Lung (tissue), 11 donors: ENCODE measurements at regions not wholly inside any gene's neighbourhood (a gene's known extent, or its start where the extent isn't known, plus 50 kb on each side); places are given as distances from the start of the nearest gene placed in this dataset.
A peak's percentile ranks its signal among the peaks of the same experiment; 100 is the strongest.

Experiments
- ATAC-seq: fragments of 200-7000 bp; cut with Tn5 transposase; one replicate; pipeline ENCODE4 v1.9.1; 2020; ENCODE audit warnings: moderate number of reproducible peaks; ENCODE audit not compliant: insufficient read depth, low FRiP score
- DNase-seq, 3 donors: peaks; one replicate each; pipeline ENCODE4 v3.0.0-alpha.2; 2013 to 2017
- H3K27ac ChIP-seq, 2 donors: one replicate each; pipeline ENCODE4 v1.5.1; 2013; ENCODE audit warnings: mild to moderate bottlenecking in 2 of 2, moderate library complexity in 2 of 2, control low read depth in 1 of 2, inconsistent platforms in 1 of 2, low read depth in 1 of 2, low read length in 1 of 2
- H3K27me3 ChIP-seq, 3 donors: one replicate each; pipeline ENCODE4 v1.5.1; 2013; ENCODE audit warnings: low read length in 2 of 3; ENCODE audit not compliant: control insufficient read depth in 3 of 3, insufficient read depth in 3 of 3
- H3K36me3 ChIP-seq, 4 donors: one replicate each; pipeline ENCODE4 v1.5.1; 2013; ENCODE audit warnings: low read length in 4 of 4, mild to moderate bottlenecking in 1 of 4, moderate library complexity in 1 of 4; ENCODE audit not compliant: control insufficient read depth in 4 of 4, insufficient read depth in 4 of 4
- H3K4me1 ChIP-seq, 5 donors: one replicate each; pipeline ENCODE4 v1.5.1; 2013; ENCODE audit warnings: low read length in 5 of 5, mild to moderate bottlenecking in 2 of 5, moderate library complexity in 1 of 5; ENCODE audit not compliant: control insufficient read depth in 5 of 5, insufficient read depth in 5 of 5
- H3K4me3 ChIP-seq: one replicate; pipeline ENCODE4 v1.5.1; 2013; ENCODE audit warnings: mild to moderate bottlenecking, control low read depth, moderate library complexity
- H3K9ac ChIP-seq, 2 donors: one replicate each; pipeline ENCODE4 v1.5.1; 2013; ENCODE audit warnings: low read length in 2 of 2, control low read depth in 1 of 2; ENCODE audit not compliant: insufficient read depth in 1 of 2
- H3K9me3 ChIP-seq, 4 donors: one replicate each; pipeline ENCODE4 v1.5.1; 2013; ENCODE audit warnings: low read length in 3 of 4, mild to moderate bottlenecking in 1 of 4, moderate library complexity in 1 of 4; ENCODE audit not compliant: control insufficient read depth in 4 of 4, insufficient read depth in 3 of 4
- WGBS, 2 donors: extraction: QIAGEN DNeasy Blood & Tissue Kit; methylation state at CpG; one replicate each; pipeline ENCODE4 v1.1.7; 2013; 5-methylcytosine and 5-hydroxymethylcytosine counted together
- TF ChIP-seq, protein P1 (sequence below): IDR thresholded peaks from 2 replicates; pipeline ENCODE4 v1.5.1; 2012; ENCODE audit warnings: mild to moderate bottlenecking; ENCODE audit errors: control extremely low read depth, extremely low read depth
- donor health status: control.
- donor health status: control.
- donor health status: Bipolar disorder and iron deficiency.
- donor health status: healthy.
- donor health status: DM: yes; HTN: yes; CAD: no.

DNA sequence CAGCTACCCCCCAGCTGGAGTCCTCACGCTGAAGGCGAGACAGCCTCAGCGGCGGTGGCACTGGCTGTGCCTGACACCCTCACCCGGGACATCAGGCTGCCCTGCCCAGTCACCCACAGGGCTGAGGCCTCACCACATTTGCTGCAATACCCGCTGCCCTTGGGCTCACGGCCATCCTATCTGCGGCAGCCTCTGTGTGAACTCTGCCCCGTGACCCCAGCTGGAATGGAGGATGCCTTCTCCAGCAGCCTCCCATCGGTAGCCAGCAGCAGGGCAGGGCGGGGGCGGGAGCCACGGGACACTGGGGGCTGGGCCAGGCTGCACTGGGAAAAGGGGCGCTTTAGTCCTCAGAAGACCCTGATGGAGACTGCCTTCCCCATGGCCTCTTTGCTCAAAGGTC, 112.4 kb upstream of the ZBTB40 start:
- Histone ChIP-seq H3K36me3 (no peaks in the 10 kb centered on the region), H3K9ac (no peak overlapping the region), H3K4me1 (peaks cover 0 to 26% (median 3%) of the 10 kb centered on the region in 5 donors), H3K27me3 (peaks cover 0 to 55% (median 50%) of the 10 kb centered on the region in 3 donors), H3K4me3 (no peak overlapping the region), H3K27ac (no peak overlapping the region), H3K9me3 (no peaks in the 10 kb centered on the region)
- TF ChIP-seq, protein P1, sequence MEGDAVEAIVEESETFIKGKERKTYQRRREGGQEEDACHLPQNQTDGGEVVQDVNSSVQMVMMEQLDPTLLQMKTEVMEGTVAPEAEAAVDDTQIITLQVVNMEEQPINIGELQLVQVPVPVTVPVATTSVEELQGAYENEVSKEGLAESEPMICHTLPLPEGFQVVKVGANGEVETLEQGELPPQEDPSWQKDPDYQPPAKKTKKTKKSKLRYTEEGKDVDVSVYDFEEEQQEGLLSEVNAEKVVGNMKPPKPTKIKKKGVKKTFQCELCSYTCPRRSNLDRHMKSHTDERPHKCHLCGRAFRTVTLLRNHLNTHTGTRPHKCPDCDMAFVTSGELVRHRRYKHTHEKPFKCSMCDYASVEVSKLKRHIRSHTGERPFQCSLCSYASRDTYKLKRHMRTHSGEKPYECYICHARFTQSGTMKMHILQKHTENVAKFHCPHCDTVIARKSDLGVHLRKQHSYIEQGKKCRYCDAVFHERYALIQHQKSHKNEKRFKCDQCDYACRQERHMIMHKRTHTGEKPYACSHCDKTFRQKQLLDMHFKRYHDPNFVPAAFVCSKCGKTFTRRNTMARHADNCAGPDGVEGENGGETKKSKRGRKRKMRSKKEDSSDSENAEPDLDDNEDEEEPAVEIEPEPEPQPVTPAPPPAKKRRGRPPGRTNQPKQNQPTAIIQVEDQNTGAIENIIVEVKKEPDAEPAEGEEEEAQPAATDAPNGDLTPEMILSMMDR: no peak
- DNase-seq: peak in 2 of 3 donors; percentile 44 to 55
- no peak for ATAC-seq
- WGBS, 2 donors: 55 to 67% methylated on average over 14 of the region's 14 CpGs

DNA sequence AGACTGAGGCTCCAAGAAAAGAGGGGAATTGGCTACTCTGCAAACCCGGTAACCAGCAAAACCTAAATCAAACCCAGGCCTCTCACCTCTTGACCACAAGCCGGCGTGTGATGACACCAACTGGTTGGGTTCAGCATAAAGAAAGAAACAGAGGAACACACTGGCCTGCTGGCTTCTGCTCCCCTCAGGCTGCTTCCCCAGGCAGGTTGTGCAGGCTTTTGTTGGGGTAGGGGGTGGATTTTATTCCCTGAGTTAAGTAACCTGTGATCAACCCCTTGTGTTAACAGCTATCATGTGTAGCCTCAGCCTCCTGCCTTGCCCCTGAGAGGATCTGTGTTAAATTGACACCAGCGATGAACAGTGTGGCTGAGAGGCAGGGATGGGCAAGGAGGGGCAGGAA, 111.6 kb upstream of the ZBTB40 start:
- DNase-seq (no peak), ATAC-seq (no peak)
- Histone ChIP-seq H3K36me3 (no peaks in the 10 kb centered on the region), H3K9ac (no peak overlapping the region), H3K9me3 (no peaks in the 10 kb centered on the region), H3K4me1 (peaks cover 0 to 26% (median 3%) of the 10 kb centered on the region in 5 donors), H3K4me3 (no peak overlapping the region), H3K27ac (no peak overlapping the region), H3K27me3 (peaks cover 0 to 57% (median 56%) of the 10 kb centered on the region in 3 donors)
- 77 to 80% methylated on average over 4 of the region's 4 CpGs for WGBS, 2 donors
- TF ChIP-seq, protein P1: no peak

DNA sequence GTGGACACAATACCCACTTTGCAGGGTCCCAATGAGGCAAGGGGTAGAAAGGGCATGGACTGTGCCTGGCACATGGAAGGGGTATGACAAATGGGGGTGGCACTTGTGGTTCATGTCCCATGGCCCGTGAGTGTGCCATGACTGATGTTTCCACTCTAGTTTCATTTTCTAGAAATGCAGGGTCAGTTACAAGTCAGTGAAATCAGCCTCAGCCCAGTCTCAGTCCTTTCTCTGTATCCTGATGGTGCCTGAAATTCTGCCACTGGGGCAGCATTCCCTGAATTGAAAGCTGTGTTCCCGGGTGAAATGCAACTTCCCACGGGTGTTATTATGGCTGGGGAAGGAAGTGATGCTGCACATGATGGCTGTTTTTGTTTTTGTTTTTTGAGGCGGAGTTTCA, 110.8 kb upstream of the ZBTB40 start:
- Histone ChIP-seq H3K4me1 (peaks cover 0 to 26% (median 3%) of the 10 kb centered on the region in 5 donors), H3K27ac (no peak overlapping the region), H3K4me3 (no peak overlapping the region), H3K27me3 (peaks cover 0 to 63% (median 62%) of the 10 kb centered on the region in 3 donors), H3K9ac (no peak overlapping the region), H3K9me3 (no peaks in the 10 kb centered on the region), H3K36me3 (no peaks in the 10 kb centered on the region)
- 44% methylated on average over 4 of the region's 4 CpGs for WGBS, 2 donors
- ATAC-seq (no peak), DNase-seq (no peak)
- TF ChIP-seq, protein P1: no peak
